IPS DF 6.9 (cell line): ENCODE measurements at regions not wholly inside any gene's neighbourhood (a gene's known extent, or its start where the extent isn't known, plus 50 kb on each side); places are given as distances from the start of the nearest gene placed in this dataset.

Experiments used
- DNase-seq: peaks from one replicate; pipeline ENCODE4 v3.0.0-alpha.2; 2013; ENCODE audit warnings: low read depth, low spot score
- H3K27ac ChIP-seq: one replicate; pipeline ENCODE4 v1.5.1; 2013; ENCODE audit warnings: low read length, control low read depth
- H3K27me3 ChIP-seq: 2 replicates; pipeline ENCODE4 v1.6.1; 2013; ENCODE audit warnings: mild to moderate bottlenecking, low read length; ENCODE audit not compliant: control insufficient read depth, insufficient read depth
- H3K36me3 ChIP-seq: 2 replicates; pipeline ENCODE4 v1.6.1; 2013; ENCODE audit warnings: low read length; ENCODE audit not compliant: control insufficient read depth, insufficient read depth
- H3K4me1 ChIP-seq: 2 replicates; pipeline ENCODE4 v1.6.1; 2013; ENCODE audit warnings: low read length; ENCODE audit not compliant: control insufficient read depth, insufficient read depth
- H3K4me3 ChIP-seq: 2 replicates; pipeline ENCODE4 v1.5.1; 2013; ENCODE audit warnings: mild to moderate bottlenecking, low read length
- H3K9me3 ChIP-seq: 2 replicates; pipeline ENCODE4 v1.6.1; 2013; ENCODE audit warnings: low read length, inconsistent platforms; ENCODE audit not compliant: control insufficient read depth, insufficient read depth
- WGBS: extraction: QIAGEN DNeasy Blood & Tissue Kit; methylation state at CpG from one replicate; pipeline ENCODE4 v1.1.7; 2013; ENCODE audit warnings: mixed read lengths, missing lambda C conversion rate; ENCODE audit not compliant: insufficient read length, insufficient coverage; 5-methylcytosine and 5-hydroxymethylcytosine counted together

DNA sequence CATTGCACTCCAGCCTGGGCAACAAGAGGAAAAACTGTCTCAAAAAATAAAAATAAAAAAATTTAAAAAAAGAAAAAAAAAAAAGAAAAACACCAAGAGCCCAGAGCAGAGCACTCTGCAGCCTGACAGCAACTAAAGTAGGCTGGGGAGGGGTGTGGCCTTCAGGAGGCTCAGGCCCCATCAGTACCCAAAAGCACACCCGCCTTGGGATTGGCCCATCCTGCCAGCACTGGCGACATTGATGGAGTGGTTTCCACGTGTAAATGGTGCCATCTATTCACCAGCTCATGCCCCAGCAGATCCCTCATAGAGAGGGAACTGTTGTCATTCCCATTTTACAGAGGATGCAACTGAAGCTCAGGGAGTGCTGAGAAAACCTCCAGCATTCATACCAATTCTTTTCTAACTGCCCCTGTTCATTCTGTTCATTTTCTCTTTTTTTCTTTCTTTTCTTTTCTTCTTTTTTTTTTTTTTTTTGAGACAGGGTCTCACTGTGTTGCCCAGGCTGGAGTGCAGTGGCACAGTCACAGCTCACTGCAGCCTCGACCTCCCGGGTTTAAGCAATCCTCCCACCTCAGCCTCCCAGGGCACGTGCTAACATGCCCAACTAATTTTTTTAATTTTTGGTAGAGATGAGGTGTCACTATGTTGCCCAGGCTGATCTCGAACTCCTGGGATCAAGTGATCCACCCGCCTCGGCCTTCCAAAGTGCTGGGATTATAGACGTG is 89.3 kb downstream of the IRF2BPL start:
- WGBS = no CpG with 5 or more reads among the region's 10 CpGs
- Histone ChIP-seq H3K36me3 (no peaks in the 10 kb centered on the region), H3K27me3 (no peaks in the 10 kb centered on the region), H3K27ac (no peak overlapping the region), H3K4me3 (no peak overlapping the region), H3K9me3 (no peaks in the 10 kb centered on the region), H3K4me1 (peaks cover 6% of the 10 kb centered on the region)
- DNase-seq = no peak

DNA sequence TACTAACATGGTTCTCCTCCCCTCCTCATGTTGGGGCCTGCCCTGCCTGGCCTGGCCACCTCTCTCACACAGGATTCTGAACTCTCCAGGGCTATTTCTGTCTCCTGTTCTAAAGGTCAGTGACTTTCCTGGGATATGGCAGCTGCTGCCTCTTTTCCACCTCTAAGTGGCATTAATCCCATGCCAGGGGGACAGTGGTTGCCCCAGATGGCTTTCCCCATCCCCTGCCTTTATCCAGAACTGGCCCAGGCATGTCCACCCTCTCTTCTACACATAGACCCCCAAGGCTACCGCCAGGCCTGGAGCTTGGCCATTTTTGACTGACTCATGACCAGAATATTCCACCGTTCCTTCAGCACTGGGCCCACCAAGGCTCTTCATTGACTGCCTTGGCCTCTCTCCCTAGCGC is 90.4 kb downstream of the IRF2BPL start:
- Histone ChIP-seq H3K9me3 (no peaks in the 10 kb centered on the region), H3K27ac (no peak overlapping the region), H3K4me1 (peaks cover 6% of the 10 kb centered on the region), H3K27me3 (no peaks in the 10 kb centered on the region), H3K4me3 (no peak overlapping the region), H3K36me3 (no peaks in the 10 kb centered on the region)
- no peak for DNase-seq
- WGBS = no CpG with 5 or more reads among the region's 3 CpGs

DNA sequence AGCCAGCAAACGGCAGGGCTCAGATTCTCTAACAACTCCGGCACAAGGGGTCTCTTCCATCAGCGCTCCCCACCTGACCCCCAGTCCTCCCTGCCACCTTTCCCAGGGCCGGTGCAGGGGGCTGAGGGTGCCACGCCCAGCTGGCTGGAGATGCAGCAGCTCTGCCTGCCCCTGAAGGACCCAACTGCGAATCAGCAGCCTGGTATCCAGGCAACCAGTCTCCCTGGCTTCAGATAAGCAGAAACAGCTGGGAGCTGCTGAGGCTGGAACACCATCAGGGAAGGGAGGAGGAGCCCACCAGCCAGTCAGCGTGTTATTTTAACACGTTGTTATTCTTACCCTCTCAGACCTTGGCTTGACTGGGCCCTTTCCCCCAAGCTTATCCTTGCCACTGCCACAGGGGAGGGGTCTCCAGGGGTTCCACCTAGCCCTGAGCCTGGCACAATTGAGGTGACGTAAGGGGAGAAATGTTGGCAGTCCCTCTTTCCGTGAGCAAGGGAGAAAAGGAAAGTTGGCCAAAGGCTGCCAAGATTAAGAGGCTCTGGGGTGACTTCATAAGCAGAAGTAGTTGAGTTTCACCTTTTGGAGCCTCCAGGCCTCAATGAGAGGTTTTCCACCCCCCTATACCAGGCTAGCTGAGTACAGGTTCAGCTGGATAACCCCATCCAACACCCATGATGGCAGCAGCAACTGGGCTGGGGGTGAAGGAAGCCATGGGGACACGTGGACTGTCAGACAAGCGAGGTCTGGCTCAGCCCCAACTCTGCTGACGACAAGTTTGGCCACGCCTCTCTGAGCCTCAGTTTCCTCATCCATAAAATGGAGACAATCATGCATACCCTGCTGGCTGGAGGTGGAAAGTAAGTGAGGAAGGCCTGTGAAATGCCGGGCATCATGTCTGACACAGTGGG is 91.1 kb downstream of the IRF2BPL start:
- DNase-seq = no peak
- WGBS = no CpG with 5 or more reads among the region's 15 CpGs
- Histone ChIP-seq H3K9me3 (no peaks in the 10 kb centered on the region), H3K27me3 (no peaks in the 10 kb centered on the region), H3K36me3 (no peaks in the 10 kb centered on the region), H3K4me3 (no peak overlapping the region), H3K4me1 (peaks cover 6% of the 10 kb centered on the region), H3K27ac (no peak overlapping the region)

- H3K4me3 ChIP-seq = no peak overlapping the region
- WGBS = no CpG with 5 or more reads among the region's 7 CpGs
- H3K9me3 ChIP-seq = no peaks in the 10 kb centered on the region
- H3K36me3 ChIP-seq = no peaks in the 10 kb centered on the region
- H3K4me1 ChIP-seq = peaks cover 6% of the 10 kb centered on the region
- H3K27ac ChIP-seq = no peak overlapping the region
- no peak for DNase-seq
- no peaks in the 10 kb centered on the region for H3K27me3 ChIP-seq
Measured at GRCh38 chr14:76936483-76936882, 92.0 kb downstream of the IRF2BPL start.

DNA sequence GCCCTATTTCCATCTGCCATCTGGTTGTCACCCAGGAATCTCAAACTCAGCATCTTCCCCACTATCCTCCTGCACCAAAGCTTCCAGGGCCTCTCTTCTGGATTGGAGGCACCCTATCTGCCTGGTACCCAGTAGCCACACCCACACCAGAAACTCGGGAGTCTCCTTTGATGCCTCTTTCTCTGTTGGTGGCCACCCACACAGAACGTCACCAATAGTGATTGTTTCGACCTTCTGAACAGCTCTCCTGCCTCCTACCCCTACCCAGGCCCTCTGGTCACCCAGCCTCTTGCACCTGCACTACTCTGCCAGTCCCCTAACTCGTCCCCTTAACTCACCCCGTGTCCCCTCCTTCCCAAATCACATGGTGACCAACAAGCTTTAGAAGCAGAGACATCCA is 95.0 kb downstream of the IRF2BPL start:
- DNase-seq = no peak
- Histone ChIP-seq H3K27ac (no peak overlapping the region), H3K4me3 (no peak overlapping the region), H3K36me3 (no peaks in the 10 kb centered on the region), H3K4me1 (peaks cover 2% of the 10 kb centered on the region), H3K9me3 (no peaks in the 10 kb centered on the region), H3K27me3 (no peaks in the 10 kb centered on the region)
- no CpG with 5 or more reads among the region's 5 CpGs for WGBS

DNA sequence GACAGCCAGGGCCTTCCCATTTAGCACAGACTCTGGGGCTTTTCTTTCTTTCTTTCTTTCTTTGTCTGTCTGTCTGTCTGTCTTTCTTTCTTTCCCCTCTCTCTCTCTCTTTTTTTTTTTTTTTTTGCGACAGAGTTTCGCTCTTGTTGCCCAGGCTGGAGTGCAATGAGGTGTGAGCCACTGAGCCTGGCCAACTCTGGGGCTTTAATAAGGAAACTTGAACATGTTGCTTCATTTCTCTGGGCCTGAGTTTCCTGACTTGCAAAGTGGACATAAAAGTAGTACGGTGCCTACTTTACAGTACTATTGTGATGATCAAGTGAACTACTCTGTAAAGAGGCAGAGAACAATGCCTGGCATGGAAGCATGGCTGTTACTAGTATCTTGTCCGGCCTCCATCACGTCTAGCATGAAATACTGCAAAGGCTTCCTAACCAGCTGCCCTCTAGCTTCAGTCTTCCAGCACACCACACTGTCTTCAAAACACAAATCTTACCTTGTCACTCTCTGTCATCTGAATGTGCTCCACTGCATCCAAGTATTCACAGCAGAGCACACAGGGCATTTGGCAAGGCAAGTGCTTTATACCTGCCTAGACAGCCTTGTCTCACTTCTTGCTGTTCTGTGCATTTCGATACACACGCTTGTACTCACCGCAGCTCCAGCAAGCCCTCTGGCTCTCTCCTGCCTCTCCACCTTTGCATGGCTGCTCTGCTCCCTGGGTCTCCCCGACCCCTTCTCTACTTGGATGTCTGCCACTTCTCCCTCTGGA is 96.7 kb downstream of the IRF2BPL start:
- Histone ChIP-seq H3K4me1 (peaks cover 7% of the 10 kb centered on the region), H3K27ac (no peak overlapping the region)
- whole genome bisulfite sequencing = no CpG with 5 or more reads among the region's 9 CpGs

DNA sequence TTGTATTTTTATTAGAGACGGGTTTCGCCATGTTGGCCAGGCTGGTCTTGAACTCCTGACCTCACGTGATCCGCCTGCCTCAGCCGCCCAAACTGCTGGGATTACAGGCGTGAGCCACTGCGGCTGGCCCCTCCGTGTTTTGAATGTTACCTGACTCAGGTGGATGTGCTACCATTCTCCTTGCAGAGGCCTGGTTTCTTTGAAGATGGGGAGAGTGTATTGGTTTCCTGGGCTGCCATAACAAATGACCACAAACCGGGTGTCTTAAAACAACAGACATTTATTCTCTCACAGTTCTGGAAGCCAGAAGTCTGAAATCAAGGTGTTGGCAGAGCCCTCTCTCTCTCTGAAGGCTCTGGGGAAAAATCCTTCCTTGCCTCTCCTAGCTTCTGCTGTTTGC is 98.0 kb downstream of the IRF2BPL start:
- Histone ChIP-seq H3K27ac (no peak overlapping the region), H3K9me3 (no peaks in the 10 kb centered on the region)
- no CpG with 5 or more reads among the region's 9 CpGs for WGBS

More for the DNA sequence above, 96.7 kb downstream of the IRF2BPL start:
- H3K9me3 ChIP-seq = no peaks in the 10 kb centered on the region
- no peak for DNase-seq
- no peaks in the 10 kb centered on the region for H3K27me3 ChIP-seq
- no peak overlapping the region for H3K4me3 ChIP-seq
- H3K36me3 ChIP-seq = no peaks in the 10 kb centered on the region

DNA sequence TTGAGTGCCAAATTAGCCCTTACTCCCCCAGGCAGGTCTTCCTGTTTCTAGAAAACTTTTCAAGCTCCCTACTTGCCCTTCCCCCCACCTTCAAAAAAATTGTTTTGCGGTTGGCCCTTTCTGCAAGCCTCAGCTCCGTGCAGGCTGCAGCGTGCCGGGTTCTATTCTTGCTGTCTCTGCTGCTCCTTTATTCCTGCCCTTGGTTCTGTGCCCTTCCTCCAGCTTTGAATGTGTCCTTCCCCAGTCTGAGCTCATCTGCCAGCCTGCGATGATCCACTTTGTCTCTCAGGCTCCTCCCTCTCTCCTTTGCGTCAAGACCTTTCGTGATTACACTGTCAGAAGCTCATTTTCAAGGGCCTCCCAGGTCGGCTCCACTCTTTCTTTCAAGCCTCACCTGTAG is 98.6 kb downstream of the IRF2BPL start:
- Histone ChIP-seq H3K27me3 (no peaks in the 10 kb centered on the region), H3K9me3 (no peaks in the 10 kb centered on the region), H3K36me3 (no peaks in the 10 kb centered on the region), H3K27ac (no peak overlapping the region), H3K4me1 (peaks cover 10% of the 10 kb centered on the region), H3K4me3 (no peak overlapping the region)
- no CpG with 5 or more reads among the region's 8 CpGs for WGBS
- no peak for DNase-seq

More for the DNA sequence above, 98.0 kb downstream of the IRF2BPL start:
- no peaks in the 10 kb centered on the region for H3K27me3 ChIP-seq
- no peak overlapping the region for H3K4me3 ChIP-seq
- H3K4me1 ChIP-seq = peaks cover 9% of the 10 kb centered on the region
- no peak for DNase-seq
- H3K36me3 ChIP-seq = no peaks in the 10 kb centered on the region

- no peaks in the 10 kb centered on the region for H3K27me3 ChIP-seq
- H3K36me3 ChIP-seq = no peaks in the 10 kb centered on the region
- no peak overlapping the region for H3K27ac ChIP-seq
- DNase-seq = no peak
- H3K4me1 ChIP-seq = peaks cover 17% of the 10 kb centered on the region
- H3K9me3 ChIP-seq = no peaks in the 10 kb centered on the region
- no peak overlapping the region for H3K4me3 ChIP-seq
- no CpG with 5 or more reads among the region's 8 CpGs for WGBS
Measured at GRCh38 chr14:76927971-76928700, 100.4 kb downstream of the IRF2BPL start.
